NCI-H1417 treated with DMSO at 0.1 percent for 48 hours (cell line): ENCODE measurements at regions not wholly inside any gene's neighbourhood (a gene's known extent, or its start where the extent isn't known, plus 50 kb on each side); places are given as distances from the start of the nearest gene placed in this dataset.
"Not testable (repeated sequence)": the region's sequence is repeated elsewhere in the genome, so short reads cannot be mapped to it uniquely, and the experiment has no call there.

Source experiments
- DNase-seq: peaks from one replicate; lab custom pipeline; 2025; lab: John Stamatoyannopoulos, UW

- no peak for DNase-seq
Measured at GRCh38 chr16:13809765-13810164, 110.2 kb upstream of the ERCC4 start.

DNA sequence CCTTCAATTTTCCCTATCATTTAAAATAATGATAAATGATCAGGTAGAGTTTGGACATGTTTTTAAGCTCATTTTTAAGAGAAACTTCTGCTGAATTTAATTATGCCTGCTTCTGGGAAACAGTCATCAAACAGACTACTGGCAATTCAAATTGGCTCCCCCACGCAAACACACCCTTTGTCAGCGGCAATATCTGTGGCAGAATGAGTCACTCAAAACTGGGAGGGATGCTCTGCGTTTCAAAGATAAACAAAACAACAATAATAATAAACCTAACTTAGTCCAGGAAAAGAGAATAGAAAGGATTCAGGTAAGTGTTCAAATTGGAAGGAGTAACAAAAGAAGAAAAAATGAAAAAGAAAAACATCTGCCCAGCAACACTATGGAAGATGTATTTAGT is 108.1 kb upstream of the ERCC4 start:
- DNase-seq: no peak

DNA sequence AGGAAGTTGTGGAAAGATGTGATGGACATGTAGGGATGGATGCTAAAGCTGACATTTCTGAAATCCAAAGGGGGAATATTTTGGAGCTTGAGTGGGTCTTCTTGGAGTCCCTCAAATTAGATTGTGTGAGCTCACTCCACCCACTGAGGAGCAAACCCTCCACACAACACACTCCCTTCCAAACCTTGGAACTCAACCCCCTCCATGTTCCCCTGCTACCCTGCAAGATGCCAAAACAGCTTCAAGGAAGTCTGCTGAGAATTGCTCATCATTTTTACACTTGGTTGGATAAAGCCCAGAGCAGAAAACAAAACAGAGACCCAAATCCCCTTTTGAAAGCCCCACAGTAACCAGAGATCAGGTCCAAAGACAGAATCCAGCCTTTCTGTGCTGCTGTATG is 103.3 kb upstream of the ERCC4 start:
- no peak for DNase-seq

- no peak for DNase-seq
Measured at GRCh38 chr16:13823501-13823900, 96.5 kb upstream of the ERCC4 start.

DNA sequence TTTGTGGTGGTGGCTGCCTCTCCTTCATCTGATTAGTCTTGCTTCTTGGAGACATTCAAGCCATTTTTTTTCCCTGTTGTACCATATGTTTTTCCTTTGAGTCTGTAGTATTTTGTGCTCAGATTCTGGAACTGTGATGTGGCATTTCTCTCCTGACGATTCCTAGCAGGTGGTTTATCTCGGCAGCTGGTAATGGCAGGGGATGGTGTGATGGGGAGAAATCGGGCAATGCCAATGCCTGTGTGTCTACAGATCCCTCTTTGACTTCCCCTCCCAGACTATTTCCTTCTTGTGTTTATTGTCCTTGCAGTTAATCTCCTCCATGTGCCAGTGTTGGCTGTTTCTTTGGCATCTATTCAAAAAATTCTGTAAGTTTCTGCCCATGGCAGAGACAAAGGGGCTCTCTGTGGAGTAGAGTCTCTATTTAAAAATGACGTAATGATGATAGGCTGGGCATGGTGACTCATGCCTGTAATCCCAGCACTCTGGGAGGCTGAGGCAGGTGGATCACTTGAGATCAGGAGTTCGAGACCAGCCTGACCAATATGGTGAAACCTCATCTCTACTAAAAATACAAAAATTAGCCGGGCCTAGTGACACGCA is 90.2 kb upstream of the ERCC4 start:
- DNase-seq: no peak

- DNase-seq: no peak
Measured at GRCh38 chr16:13833515-13833914, 86.4 kb upstream of the ERCC4 start.

GRCh38 chr16:13835387-13835786 is 84.6 kb upstream of the ERCC4 start:
- DNase-seq: no peak

DNA sequence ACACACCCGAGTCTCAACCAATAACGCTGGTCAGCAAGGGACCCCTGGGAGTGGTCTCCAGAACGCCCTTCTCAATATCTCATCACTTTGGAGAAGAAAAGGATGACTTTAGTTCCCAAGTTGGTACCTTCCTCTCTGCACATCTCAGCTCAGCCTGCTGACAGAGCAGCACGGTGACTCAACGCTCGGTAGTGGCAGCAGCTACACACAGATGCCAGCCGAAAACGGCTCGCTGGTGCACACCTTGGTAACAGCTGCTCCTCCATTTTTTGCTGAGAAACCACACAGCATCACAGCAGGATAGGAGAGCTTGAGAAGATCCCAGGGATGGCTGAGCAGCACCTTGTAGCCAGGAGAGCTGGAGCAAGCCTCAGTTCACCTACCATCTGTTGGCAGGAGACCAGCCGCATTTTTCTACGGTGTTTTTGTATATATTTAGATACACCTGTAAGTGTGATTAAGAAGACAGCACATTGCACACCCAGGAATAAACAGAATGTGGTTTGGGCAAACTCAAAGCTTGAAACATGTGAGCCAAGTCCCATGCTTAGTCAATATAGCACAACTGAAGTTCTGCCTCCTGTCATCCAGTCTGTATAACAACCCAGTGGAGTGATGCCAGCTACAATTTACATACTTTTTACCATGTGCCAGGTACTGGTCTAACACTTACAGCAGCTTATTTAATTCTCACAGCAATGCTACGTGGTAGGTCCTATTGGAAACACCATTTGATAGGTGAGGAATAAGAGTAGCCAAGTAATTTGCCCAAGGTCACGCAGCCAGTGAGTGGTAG is 83.8 kb upstream of the ERCC4 start:
- DNase-seq: no peak

GRCh38 chr16:13838401-13839190 is 81.4 kb upstream of the ERCC4 start:
- DNase-seq: no peak

- DNase-seq: no peak
Measured at GRCh38 chr16:13839577-13839976, 80.4 kb upstream of the ERCC4 start.

- DNase-seq: no peak
Measured at GRCh38 chr16:13845232-13845631, 74.7 kb upstream of the ERCC4 start.

GRCh38 chr16:13848795-13849194 is 71.2 kb upstream of the ERCC4 start:
- DNase-seq: no peak

DNA sequence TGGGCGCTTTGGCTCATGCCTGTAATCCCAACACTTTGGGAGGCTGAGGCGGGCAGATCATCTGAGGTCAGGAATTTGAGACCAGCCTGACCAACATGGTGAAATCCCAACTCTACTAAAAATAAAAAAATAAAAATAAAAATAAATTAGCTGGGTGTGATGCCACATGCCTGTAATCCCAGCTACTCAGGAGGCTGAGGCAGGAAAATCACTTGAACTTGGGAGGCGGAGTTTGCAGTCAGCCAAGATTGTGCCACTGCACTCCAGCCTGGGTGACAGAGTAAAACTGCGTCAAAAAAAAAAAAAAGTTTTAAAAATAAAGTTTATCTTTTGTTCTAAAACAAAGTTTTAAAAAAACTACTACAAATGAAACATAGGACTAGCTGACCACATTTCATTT is 69.8 kb upstream of the ERCC4 start:
- not testable (repeated sequence) for DNase-seq

DNA sequence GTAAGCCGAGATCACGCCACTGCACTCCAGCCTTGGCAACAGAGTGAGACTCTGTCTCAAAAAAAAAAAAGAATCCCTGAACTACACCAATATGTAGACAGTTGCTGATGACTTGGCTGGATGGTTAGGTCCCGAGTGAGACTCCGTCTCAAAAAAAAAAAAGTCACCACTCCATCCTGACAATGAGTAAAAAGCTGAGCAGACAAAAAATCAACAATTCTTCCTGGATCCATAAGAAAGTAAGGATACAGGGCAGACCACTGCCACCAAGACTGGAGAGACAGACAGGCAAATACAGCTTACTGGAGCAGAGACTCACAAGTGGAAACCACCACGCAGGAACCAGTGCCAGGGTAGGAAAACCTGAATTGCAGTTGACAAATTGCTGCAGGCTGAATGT is 67.1 kb upstream of the ERCC4 start:
- no peak for DNase-seq

DNA sequence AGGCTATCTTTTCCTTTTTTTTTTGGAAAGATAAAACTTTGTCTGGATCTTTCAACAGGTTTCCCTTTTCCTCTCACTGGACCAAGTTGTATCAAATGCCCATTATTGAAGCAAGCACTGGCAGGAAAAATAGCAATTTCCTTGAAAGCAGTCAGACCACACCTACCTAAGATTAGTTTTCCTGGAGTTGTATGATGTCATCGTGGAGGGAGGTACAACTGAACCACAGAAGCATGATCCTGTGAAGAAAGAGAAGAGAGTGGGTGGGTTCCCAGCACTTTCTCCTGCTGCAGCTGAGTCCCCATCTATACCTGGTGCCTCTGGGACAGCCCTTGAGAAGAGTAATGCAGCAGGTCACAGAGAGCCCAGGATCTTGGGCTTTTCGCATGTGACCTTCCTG is 63.6 kb upstream of the ERCC4 start:
- no peak for DNase-seq

DNA sequence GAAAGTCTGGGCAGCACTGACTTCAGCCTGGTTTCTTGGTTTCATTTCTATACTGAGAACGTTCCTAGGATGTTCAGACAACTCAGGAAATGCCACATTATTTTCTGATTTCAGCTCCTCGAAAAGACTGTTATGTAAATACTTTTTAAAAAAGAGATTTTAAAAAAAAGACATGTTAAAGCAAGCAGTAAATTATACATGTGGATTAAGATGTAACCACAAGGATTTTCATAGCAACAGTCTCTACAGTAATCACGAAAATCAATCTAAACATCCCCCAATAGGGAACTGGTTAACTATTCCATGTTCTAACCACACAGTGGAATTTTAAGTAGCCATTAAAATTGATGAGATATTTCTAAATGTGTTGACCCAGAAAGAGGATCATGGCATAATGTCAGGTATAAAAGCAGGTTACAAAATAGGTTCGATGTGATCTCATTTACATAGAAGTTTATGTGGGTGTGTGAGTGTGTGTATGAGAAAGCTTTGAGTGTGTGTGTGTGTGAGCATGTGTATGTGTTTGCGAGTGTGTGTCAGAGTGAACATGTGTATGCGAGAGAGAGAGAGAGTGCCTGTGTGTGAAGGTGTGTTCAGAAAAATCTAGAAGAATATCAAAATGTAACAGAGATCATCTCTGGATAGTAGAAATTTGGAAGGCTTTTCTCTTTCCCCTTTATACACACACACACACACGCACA is 63.0 kb upstream of the ERCC4 start:
- no peak for DNase-seq

GRCh38 chr16:13858873-13859580 is 60.9 kb upstream of the ERCC4 start:
- DNase-seq: no peak

DNA sequence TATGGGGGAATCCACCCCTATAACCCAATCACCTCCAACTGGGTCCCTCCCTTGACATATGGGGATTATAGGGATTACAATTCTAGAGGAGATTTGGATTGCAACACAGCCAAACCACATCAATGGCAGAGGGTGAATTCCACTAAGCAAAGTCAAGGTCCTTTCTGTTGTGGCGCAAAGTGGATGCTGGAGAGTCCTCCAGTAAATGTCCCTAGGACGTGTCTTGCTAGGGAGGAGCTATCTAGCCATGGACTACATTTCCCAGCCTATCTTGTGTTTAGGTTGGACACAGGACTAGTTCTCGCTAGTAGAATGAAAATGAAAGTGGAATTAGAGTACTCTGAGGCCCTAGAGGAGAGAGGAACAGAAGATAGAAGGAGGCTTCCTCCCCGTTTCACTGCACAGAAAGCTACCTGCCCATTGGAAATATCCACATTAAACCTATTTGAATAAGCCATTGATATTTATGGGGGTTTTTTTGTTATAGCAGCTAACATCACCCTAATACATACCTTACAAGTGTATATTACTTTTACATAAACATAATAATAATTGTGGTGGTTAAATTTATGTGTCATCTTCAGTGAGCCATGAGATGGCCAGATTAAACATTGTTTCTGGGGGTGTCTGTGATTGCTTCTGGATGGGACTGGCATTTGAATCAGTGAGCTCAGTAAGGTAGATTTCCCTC is 56.7 kb upstream of the ERCC4 start:
- no peak for DNase-seq

GRCh38 chr16:13864689-13865088 is 55.3 kb upstream of the ERCC4 start:
- DNase-seq: no peak

DNA sequence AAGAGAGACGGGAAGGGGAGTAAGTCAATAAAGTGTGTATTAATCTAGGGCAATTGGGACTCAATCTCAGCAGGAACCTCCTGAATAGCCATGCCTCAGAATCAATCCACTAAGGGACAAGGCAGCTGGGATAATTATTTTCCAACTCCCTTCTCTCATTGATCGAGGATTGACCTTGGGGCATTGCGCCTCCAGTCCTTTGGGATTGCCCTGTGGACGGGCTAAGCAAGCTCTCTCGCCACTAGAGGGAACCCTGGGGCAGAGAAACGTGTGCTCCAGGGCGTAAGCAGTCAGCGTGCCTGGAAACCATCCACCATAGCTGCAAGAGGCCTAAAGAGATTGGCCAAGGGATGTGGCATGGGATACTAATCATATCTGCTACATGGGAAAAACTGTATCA is 53.9 kb upstream of the ERCC4 start:
- DNase-seq: peak; percentile 26
